Stimulated activated CD8-positive, alpha-beta memory T cell treated with anti-CD3 and anti-CD28 coated beads, Interleukin-15, amount 100 ng/mL, for 24 hours (primary cell): ENCODE measurements at regions not wholly inside any gene's neighbourhood (a gene's known extent, or its start where the extent isn't known, plus 50 kb on each side); places are given as distances from the start of the nearest gene placed in this dataset.
A peak's percentile ranks its signal among the peaks of the same experiment; 100 is the strongest.
"Not testable (repeated sequence)": the region's sequence is repeated elsewhere in the genome, so short reads cannot be mapped to it uniquely, and the experiment has no call there.

Source experiments
- DNase-seq: peaks from one replicate; pipeline ENCODE4 v3.0.0-alpha.2; 2020; ENCODE audit warnings: low read depth

DNA sequence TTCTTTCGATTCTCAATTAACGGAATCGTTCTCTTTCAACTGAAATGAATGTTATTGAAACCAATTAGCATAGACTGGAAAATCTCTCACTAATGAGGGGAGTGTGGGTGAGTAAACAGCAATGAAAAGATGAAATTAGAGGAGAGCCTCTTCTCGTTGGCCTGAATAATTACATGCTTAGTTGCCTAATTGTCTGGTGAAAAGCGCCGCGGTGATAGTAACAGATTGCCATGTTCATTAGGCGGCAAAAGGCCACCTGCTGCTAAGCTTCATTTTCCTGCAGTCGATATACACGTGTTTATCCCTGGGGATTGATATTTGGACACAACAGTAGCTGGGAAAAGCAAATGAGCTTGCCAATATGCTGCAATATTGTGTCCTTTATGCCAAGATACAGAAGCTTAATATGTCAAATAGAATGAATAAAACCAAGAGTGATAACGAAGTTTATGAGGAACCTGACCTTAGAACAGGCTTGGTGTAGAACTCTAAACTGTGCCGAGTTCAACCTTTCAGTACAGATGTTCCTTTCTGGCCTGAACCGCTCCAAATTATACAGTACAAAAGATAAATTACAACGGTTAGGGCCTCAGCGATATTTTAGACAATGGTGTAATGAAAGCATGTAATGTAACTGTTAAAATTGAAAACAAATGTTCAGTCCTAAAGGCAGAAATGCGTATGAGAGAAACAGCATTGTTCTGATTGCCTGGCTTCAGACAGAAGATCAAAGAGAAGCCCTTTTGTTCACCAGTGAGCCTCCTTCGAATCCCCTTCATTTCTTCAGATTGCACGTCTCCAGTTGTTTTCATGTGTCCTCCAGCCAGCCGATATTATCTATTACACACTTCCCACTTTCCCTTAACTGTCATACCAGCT lies 185.2 kb downstream of the SHOX2 start:
- no peak for DNase-seq

DNA sequence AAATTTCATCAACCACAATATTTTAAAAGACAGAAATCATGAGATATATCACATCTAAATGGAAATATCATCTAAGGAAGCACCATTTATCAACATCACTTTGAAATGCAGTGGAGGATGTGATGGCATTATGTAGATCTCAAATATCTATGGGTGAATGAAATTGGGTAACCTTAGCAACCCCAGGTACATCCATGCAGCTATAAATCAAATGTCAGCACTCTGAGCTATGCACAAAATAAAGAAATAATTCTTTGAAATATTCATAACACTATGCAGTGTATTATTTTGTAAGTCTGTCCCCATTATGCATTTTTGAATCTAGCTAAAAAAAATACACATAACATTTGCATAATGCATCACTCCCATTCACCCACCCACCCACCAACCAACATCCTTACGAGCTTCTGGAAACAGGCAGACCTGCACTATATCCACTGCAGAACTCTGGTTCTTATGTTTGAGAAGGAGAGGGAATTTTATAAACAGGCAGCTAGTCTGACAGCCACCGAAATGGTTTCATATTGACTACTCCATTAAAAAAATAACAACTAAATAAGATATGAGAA lies 186.8 kb downstream of the SHOX2 start:
- no peak for DNase-seq

- no peak for DNase-seq
These were observed 187.8 kb downstream of the SHOX2 start for GRCh38 chr3:157918402-157918801.

DNA sequence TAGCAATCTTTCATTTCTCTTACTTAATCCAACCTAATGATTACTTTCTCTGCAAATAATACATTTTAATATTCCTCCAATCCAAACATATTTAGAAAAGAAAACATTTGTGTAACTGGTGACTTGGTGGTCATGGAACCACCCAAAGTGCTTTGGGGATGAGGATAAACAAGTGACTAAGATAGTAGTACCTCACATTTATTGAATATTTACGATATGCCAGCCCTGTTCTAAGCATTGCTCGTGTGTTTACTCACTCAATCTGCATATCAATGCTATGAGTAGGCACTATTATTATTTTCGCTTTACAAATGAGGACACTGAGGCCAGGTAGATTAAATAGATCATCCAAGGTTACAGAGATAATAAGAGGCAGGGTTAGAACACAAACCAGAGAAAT lies 189.5 kb downstream of the SHOX2 start:
- DNase-seq: no peak

DNA sequence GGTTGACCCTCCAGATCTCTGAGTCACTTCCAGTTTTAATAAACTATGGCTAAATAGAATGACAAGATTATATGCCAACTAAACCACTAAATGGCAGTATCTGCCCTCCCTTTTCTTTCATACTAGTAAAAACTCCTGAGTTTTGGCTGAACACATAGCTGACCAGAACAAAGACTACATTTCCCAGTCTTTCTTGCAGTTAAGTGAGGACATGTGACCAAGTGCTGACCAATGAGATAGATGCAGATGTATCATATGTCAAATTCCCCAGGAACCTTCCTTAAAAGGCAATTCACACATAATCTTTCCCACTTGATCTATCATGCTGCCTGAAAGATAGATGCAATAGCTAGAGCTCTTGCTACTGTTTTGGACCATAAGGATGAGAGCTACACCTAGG lies 191.3 kb downstream of the SHOX2 start:
- DNase-seq: no peak

DNA sequence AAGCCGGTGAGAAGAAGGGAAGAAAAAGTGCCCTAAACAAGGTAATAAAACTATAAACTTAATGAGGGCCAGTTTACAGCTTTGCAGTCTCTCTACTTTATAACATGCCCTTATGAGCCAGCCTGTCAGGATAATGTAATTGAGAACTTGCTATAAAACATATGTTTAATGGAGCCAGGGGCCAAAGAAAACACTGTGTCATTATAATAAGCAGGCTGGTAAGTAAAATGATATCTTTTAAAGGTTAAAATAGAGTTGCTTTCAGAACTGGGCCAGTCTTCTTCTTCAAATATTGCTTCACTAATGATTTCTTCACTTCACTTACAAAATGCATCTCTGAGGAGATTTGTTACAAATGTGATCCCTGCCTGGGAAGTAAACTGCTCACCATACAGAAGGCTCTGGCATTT lies 192.5 kb downstream of the SHOX2 start:
- no peak for DNase-seq

- DNase-seq: no peak
These were observed 193.4 kb downstream of the SHOX2 start for GRCh38 chr3:157912514-157913451.

DNA sequence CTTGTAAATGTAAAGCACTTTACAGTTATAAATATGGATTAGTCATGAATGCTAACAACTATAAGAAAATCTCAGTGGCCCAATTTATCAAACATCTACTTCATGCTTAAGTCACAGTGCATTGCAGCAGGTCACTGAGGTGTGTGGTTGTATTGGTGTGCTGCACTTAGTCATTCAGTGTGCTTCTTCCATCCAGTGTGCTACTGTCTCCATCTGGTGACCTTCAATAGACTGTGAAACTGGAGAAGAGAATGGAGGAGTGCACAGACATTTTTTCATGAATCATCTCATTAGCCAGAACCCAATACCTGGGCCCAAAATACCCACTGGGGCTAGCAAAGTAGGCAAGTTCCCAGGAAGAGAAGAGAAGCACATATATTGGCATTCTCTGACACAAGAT lies 199.6 kb downstream of the SHOX2 start:
- DNase-seq: no peak

GRCh38 chr3:157905885-157906284 lies 200.3 kb downstream of the SHOX2 start:
- DNase-seq: no peak

GRCh38 chr3:157902680-157903079 lies 203.5 kb downstream of the SHOX2 start:
- not testable (repeated sequence) for DNase-seq

GRCh38 chr3:157888040-157888439 lies 218.2 kb downstream of the SHOX2 start:
- no peak for DNase-seq

DNA sequence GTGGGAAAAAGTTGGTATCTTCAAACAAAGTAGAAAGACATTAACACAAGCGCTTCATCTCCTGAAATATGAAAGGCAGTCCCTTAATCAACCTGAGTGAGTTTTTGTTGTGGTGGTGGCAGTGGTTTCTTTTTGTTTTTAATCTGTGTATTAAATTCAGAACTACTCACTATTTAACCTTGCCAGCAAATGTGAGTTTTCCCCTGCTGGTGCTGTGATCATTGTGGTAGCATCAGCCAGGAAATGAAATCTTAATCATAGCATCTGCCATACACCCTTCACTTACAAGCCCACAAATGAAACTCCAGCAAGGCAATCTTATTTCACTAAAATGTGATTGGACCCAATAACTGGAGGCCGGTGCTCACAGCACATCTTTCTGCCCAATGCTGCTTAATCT lies 229.7 kb downstream of the SHOX2 start:
- no peak for DNase-seq

DNA sequence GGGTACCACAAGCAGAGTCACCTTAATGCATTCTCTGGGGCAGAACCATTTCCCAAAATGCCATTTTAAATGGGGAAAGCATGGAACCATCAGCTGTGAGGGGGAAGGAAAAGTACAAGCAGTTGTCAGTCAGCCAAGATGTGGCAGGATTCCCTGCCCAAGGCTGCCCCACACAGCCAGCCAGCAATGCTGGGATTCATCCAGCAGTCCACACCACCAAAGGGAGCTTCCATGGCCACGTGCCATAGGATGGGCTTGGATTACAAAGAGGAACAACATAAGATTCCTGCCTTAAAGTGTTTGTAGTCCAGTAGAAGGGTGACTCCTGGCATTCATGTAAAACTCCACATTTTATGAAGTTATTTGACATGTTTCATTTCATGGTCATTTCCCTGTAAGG lies 233.3 kb downstream of the SHOX2 start:
- DNase-seq: no peak

GRCh38 chr3:157871838-157872460 lies 234.3 kb downstream of the SHOX2 start:
- DNase-seq: no peak

DNA sequence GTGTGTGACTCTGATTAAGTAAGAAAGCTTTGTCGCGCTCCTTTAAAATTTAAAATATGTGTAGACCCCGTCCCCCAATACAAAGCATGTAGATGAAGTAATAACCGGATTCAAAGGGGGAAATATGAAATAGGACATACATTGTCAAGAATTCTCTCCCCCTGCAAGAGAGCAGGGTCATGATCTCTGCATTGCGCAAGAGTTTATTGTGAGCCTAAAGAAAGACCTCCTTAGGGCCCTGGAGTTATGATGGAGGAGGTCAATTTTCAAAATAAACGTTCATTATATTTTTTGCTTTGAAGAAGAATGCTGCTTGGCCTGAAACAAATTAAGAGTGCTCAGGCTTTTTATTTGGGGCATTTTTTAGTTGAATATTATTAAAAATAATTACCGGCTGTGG lies 235.0 kb downstream of the SHOX2 start:
- no peak for DNase-seq

DNA sequence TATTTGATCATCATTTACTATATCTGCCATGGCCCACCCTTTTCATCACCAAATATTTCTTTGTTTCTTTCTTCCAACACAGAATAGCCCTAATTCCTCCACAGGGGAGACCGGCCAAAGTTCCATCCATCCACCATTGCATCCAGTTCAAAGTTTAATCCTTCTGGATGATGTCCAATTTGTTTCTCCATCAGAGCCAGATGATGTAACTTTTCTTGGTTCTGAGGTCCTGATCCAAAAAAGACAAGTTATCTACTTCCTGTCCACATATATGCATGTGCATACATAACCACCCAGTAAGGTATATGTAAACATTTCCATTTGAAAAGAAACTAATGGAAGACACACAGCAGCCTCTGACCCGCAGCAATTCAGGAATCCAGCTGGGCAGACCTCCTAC lies 237.3 kb downstream of the SHOX2 start:
- DNase-seq: no peak

DNA sequence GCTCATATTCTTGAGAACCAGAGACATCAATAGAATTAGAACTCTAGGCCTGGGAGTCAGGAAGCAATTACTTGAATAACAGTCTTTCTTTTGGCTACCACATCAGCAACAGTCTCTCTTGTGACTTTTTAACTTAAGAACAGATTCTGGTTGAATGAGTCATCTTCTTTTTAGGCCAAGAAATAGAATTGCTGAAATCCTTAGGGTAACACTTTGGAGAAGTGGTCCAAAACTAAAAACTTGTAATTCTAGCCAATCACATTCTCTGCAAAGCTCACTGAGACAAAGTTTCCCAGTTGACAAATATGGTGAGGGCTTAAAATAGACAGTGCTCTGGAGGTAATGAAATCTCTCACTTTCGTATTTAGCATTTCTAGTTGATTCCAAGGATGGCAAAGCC lies 238.0 kb downstream of the SHOX2 start:
- DNase-seq: no peak

- DNase-seq: peak; percentile 20
These were observed 240.7 kb downstream of the SHOX2 start for GRCh38 chr3:157865352-157866000.

GRCh38 chr3:157861076-157861765 lies 245.0 kb downstream of the SHOX2 start:
- no peak for DNase-seq

DNA sequence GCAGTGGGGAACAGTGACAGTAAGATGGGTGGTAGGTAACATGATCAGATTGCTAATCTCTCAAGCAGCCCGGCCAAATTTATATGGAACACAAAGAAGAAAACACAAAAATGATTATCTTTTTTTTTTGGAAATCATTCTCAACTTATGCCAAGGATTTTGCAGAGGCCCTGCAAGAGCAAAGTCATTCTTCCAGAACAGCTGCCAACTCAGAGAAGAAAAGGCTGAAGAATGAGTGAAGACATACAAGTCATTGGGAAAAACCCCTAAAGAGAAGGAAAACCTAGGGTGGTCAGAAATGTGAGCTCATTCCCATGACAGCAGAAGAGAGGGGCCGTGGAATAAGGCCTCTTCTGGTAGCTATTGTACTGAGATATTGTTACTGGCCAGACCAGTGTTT lies 246.7 kb downstream of the SHOX2 start:
- no peak for DNase-seq

GRCh38 chr3:157858821-157859220 lies 247.4 kb downstream of the SHOX2 start:
- no peak for DNase-seq
